HCT116 (cell line): ENCODE measurements at regions not wholly inside any gene's neighbourhood (a gene's known extent, or its start where the extent isn't known, plus 50 kb on each side); places are given as distances from the start of the nearest gene placed in this dataset.

Experiments
- ATAC-seq: fragments of 200-7000 bp; cut with Tn5 transposase; 2 replicates; pipeline ENCODE4 v1.9.1; 2020; ENCODE audit warnings: mild to moderate bottlenecking, moderate library complexity
- BruUV-seq: library from RNA; stranded (reverse); fragments of 400-500 nt; replicated peaks from 2 replicates; lab custom pipeline; 2021; lab: Mats Ljungman, UMichigan
- CTCF ChIA-PET: fragments of 300-600 bp; sonication (Branson Sonifier 250); formaldehyde crosslinking; loops from one replicate; lab custom pipeline; 2021; ENCODE audit warnings: antibody characterized with exemption; lab: Charles Lee
- POLR2A ChIA-PET: fragments of 300-600, 350-600 bp; sonication (Branson Sonifier 250); formaldehyde crosslinking; loops from one replicate; lab custom pipeline; 2021; ENCODE audit warnings: antibody characterized with exemption; lab: Charles Lee
- RAD21 ChIA-PET, 2 experiments: fragments of 300-600 bp; sonication (Branson Sonifier 250); formaldehyde crosslinking; loops; one replicate each; lab custom pipeline; 2023; ENCODE audit warnings: low total read pairs in 2 of 2; ENCODE audit not compliant: uncharacterized antibody in 2 of 2, unreplicated experiment in 2 of 2, low non-redundant PET in 1 of 2; lab: Charles Lee
- DNase-seq: peaks from one replicate; pipeline ENCODE4 v3.0.0-alpha.2; 2010; ENCODE audit warnings: low read depth, low spot score
- H2AFZ ChIP-seq: fragments of 200-600 bp; shearing (Covaris generic), sonication (generic); 2 replicates; pipeline ENCODE4 v1.6.1; 2017; ENCODE audit warnings: low read depth, mixed run types, mixed read lengths, antibody characterized with exemption, low read length; ENCODE audit not compliant: poor library complexity, severe bottlenecking
- H3K27ac ChIP-seq: 2 replicates; pipeline ENCODE4 v1.5.1; 2012; ENCODE audit warnings: low read depth, low read length
- H3K27me3 ChIP-seq: fragments of 200-600 bp; sonication (generic); 2 replicates; pipeline ENCODE4 v1.6.1; 2016; ENCODE audit warnings: mixed run types, low read length, mixed read lengths; ENCODE audit not compliant: insufficient read depth
- H3K36me3 ChIP-seq, 2 experiments: fragments of 200-500 bp in 1 of 2; fragments of 200-600 bp in 1 of 2; sonication (Bioruptor generic) in 1 of 2; sonication (generic) in 1 of 2; 2 replicates each; pipeline versions ENCODE4 v1.5.1 to v1.6.1; 2014 to 2016; ENCODE audit warnings: low read length in 2 of 2, inconsistent platforms in 1 of 2, mixed read lengths in 1 of 2, mixed run types in 1 of 2; ENCODE audit not compliant: insufficient read depth in 2 of 2, control insufficient read depth in 1 of 2
- H3K4me1 ChIP-seq, 2 experiments: fragments of 200-600 bp in 1 of 2; sonication (generic) in 1 of 2; 2 replicates each; pipeline versions ENCODE4 v1.5.1 to v1.6.1; 2012 to 2017; ENCODE audit warnings: low read length in 2 of 2, inconsistent platforms in 1 of 2, mild to moderate bottlenecking in 1 of 2, mixed read lengths in 1 of 2, mixed run types in 1 of 2, moderate library complexity in 1 of 2; ENCODE audit not compliant: insufficient read depth in 2 of 2, control insufficient read depth in 1 of 2
- H3K4me2 ChIP-seq: fragments of 200-600 bp; sonication (generic); 2 replicates; pipeline ENCODE4 v1.6.1; 2017; ENCODE audit warnings: mixed run types, low read length, mixed read lengths
- H3K4me3 ChIP-seq, 2 experiments: fragments of 200-600 bp in 1 of 2; sonication (generic) in 1 of 2; replicated peaks in 1 of 2; 2 replicates each; pipeline ENCODE4 v1.5.1; 2011 to 2016; ENCODE audit warnings: low read length in 2 of 2, control low read depth in 1 of 2, low read depth in 1 of 2, mild to moderate bottlenecking in 1 of 2, mixed read lengths in 1 of 2, mixed run types in 1 of 2
- H3K79me2 ChIP-seq: fragments of 200-600 bp; sonication (generic); 2 replicates; pipeline ENCODE4 v1.6.1; 2017; ENCODE audit warnings: mild to moderate bottlenecking, mixed run types, low read length, moderate library complexity, mixed read lengths; ENCODE audit not compliant: insufficient read depth
- H3K9ac ChIP-seq: fragments of 200-600 bp; sonication (generic); 2 replicates; pipeline ENCODE4 v1.6.1; 2016; ENCODE audit warnings: low read length, mixed read lengths
- H3K9me2 ChIP-seq: fragments of 200-600 bp; sonication (generic), shearing (Covaris generic); 2 replicates; pipeline ENCODE4 v1.6.1; 2017; ENCODE audit warnings: mixed run types, mild to moderate bottlenecking, moderate library complexity; ENCODE audit not compliant: insufficient read depth
- H3K9me3 ChIP-seq, 2 experiments: fragments of 200-500 bp in 1 of 2; fragments of 200-600 bp in 1 of 2; sonication (Bioruptor generic) in 1 of 2; sonication (generic) in 1 of 2; 2 replicates each; pipeline ENCODE4 v1.6.1; 2014 to 2017; ENCODE audit warnings: low read length in 2 of 2, mixed read lengths in 2 of 2, inconsistent platforms in 1 of 2, low read depth in 1 of 2, mild to moderate bottlenecking in 1 of 2, mixed run types in 1 of 2, moderate library complexity in 1 of 2; ENCODE audit not compliant: control insufficient read depth in 1 of 2, insufficient read depth in 1 of 2
- H4K20me1 ChIP-seq: fragments of 200-600 bp; sonication (generic), shearing (Covaris generic); 2 replicates; pipeline ENCODE4 v1.6.1; 2017; ENCODE audit warnings: mixed run types, mild to moderate bottlenecking, moderate library complexity; ENCODE audit not compliant: insufficient read depth
- CBX3 ChIP-seq: IDR thresholded peaks from 2 replicates; pipeline ENCODE4 v1.6.1; 2012; ENCODE audit warnings: low read depth
- CEBPB ChIP-seq: IDR thresholded peaks from 2 replicates; pipeline ENCODE4 v1.6.1; 2012; ENCODE audit warnings: low read depth
- CTCF ChIP-seq, 3 experiments: fragments of 200-600 bp in 1 of 3; sonication (generic) in 1 of 3; IDR thresholded peaks in 2 of 3; conservative IDR thresholded peaks in 1 of 3; 2 replicates each; pipeline ENCODE4 v1.5.1; 2012 to 2017; ENCODE audit warnings: low read depth in 2 of 3, low read length in 2 of 3, antibody characterized with exemption in 1 of 3, borderline replicate concordance in 1 of 3, control low read depth in 1 of 3, mild to moderate bottlenecking in 1 of 3, mixed read lengths in 1 of 3, mixed run types in 1 of 3, moderate library complexity in 1 of 3; ENCODE audit not compliant: insufficient read depth in 1 of 3
- ELF1 ChIP-seq: IDR thresholded peaks from 2 replicates; pipeline ENCODE4 v1.6.1; 2012; ENCODE audit warnings: low read depth, borderline replicate concordance
- EZH2phosphoT487 ChIP-seq: fragments of 200-600 bp; IDR thresholded peaks from 2 replicates; pipeline ENCODE4 v1.6.1; 2018; ENCODE audit warnings: antibody characterized with exemption, borderline replicate concordance
- JUND ChIP-seq: IDR thresholded peaks from 2 replicates; pipeline ENCODE4 v1.6.1; 2012
- POLR2AphosphoS5 ChIP-seq: IDR thresholded peaks from 2 replicates; pipeline ENCODE4 v1.6.1; 2011; ENCODE audit warnings: mild to moderate bottlenecking, low read depth, low read length, moderate library complexity
- TCF7L2 ChIP-seq: IDR thresholded peaks from 2 replicates; pipeline ENCODE4 v1.7.0; 2011; ENCODE audit warnings: borderline replicate concordance, inconsistent platforms; ENCODE audit not compliant: insufficient read depth, insufficient read length; ENCODE audit errors: extremely low read depth
- ZFX ChIP-seq: fragments of 450-650 bp; IDR thresholded peaks from 2 replicates; pipeline ENCODE4 v1.6.1; 2017
- ZNF274 ChIP-seq: fragments of 200-500 bp; sonication (Bioruptor generic); IDR thresholded peaks from 2 replicates; pipeline ENCODE4 v1.6.1; 2014; ENCODE audit warnings: mild to moderate bottlenecking, low read depth, low read length, inconsistent platforms
- intact Hi-C: fragments of 100-400 bp; cut with micrococcal nuclease; formaldehyde crosslinking; loops from 2 replicates; pipeline ENCODE4 v1.10.0; 2022
- TF ChIP-seq, protein P1 (sequence below): IDR thresholded peaks from 2 replicates; pipeline ENCODE4 v1.6.1; 2012; ENCODE audit warnings: low read depth
- TF ChIP-seq, protein P2 (sequence below): IDR thresholded peaks from 2 replicates; pipeline ENCODE4 v1.6.1; 2011; ENCODE audit warnings: mild to moderate bottlenecking, low read length, moderate library complexity; ENCODE audit not compliant: insufficient replicate concordance; ENCODE audit errors: extremely low read depth

DNA sequence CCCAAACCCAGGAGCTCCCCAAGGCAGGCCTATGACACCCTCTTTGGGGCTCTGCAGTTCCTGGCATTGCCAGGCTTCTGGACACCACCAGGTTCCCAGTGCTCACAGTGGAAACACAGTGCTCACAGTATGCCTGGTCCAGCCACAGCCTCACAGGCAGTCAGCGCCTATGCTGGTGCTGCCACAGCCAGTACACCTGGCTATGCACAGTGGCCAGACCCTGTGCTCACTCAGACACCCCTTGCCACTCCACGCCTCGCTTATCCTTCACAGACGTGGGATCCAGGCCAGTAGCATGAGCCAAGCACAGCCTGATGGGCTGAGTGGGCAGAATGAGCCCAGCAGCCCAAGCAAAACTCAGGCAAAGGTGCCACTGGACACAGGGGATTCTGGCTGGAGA is 579.2 kb upstream of the ADGRL2 start:
- Histone ChIP-seq H2AFZ (no peak overlapping the region), H3K9ac (no peak overlapping the region), H3K4me2 (no peak overlapping the region), H3K9me3 (peaks cover 0 to 2% of the 10 kb centered on the region in 2 experiments; a peak in 1 of 4 replicates), H3K4me3 (no peak overlapping the region), H3K27me3 (no peaks in the 10 kb centered on the region), H4K20me1 (no peaks in the 10 kb centered on the region), H3K27ac (no peak overlapping the region), H3K9me2 (no peaks in the 10 kb centered on the region)
- intact Hi-C loops = loop anchor here (10.0 kb wide), 1 partner anchor 427 kb away; no protein-coding TSS in a partner anchor
- RAD21 ChIA-PET = no interaction called here
- ATAC-seq = no peak
- no TSS peak for BruUV-seq
- no peak for DNase-seq
- TF ChIP-seq CBX3 = no peak
- no peak for TF ChIP-seq JUND
- TF ChIP-seq, protein P1, sequence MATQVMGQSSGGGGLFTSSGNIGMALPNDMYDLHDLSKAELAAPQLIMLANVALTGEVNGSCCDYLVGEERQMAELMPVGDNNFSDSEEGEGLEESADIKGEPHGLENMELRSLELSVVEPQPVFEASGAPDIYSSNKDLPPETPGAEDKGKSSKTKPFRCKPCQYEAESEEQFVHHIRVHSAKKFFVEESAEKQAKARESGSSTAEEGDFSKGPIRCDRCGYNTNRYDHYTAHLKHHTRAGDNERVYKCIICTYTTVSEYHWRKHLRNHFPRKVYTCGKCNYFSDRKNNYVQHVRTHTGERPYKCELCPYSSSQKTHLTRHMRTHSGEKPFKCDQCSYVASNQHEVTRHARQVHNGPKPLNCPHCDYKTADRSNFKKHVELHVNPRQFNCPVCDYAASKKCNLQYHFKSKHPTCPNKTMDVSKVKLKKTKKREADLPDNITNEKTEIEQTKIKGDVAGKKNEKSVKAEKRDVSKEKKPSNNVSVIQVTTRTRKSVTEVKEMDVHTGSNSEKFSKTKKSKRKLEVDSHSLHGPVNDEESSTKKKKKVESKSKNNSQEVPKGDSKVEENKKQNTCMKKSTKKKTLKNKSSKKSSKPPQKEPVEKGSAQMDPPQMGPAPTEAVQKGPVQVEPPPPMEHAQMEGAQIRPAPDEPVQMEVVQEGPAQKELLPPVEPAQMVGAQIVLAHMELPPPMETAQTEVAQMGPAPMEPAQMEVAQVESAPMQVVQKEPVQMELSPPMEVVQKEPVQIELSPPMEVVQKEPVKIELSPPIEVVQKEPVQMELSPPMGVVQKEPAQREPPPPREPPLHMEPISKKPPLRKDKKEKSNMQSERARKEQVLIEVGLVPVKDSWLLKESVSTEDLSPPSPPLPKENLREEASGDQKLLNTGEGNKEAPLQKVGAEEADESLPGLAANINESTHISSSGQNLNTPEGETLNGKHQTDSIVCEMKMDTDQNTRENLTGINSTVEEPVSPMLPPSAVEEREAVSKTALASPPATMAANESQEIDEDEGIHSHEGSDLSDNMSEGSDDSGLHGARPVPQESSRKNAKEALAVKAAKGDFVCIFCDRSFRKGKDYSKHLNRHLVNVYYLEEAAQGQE = no peak
- no peak for TF ChIP-seq ZFX
- no peak for TF ChIP-seq EZH2phosphoT487
- no peak for TF ChIP-seq CTCF (IDR thresholded peaks at IDR 0.05 in 2 of 3, conservative IDR thresholded peaks at IDR 0.05 in 1 of 3; ENCODE audit: borderline replicate concordance in 1 of 3, insufficient read depth in 1 of 3, low read depth in 2 of 3, low read length in 2 of 3)
- TF ChIP-seq TCF7L2 = no peak
- TF ChIP-seq, protein P2, sequence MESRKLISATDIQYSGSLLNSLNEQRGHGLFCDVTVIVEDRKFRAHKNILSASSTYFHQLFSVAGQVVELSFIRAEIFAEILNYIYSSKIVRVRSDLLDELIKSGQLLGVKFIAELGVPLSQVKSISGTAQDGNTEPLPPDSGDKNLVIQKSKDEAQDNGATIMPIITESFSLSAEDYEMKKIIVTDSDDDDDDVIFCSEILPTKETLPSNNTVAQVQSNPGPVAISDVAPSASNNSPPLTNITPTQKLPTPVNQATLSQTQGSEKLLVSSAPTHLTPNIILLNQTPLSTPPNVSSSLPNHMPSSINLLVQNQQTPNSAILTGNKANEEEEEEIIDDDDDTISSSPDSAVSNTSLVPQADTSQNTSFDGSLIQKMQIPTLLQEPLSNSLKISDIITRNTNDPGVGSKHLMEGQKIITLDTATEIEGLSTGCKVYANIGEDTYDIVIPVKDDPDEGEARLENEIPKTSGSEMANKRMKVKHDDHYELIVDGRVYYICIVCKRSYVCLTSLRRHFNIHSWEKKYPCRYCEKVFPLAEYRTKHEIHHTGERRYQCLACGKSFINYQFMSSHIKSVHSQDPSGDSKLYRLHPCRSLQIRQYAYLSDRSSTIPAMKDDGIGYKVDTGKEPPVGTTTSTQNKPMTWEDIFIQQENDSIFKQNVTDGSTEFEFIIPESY = no peak
- no peak for TF ChIP-seq CEBPB
- TF ChIP-seq POLR2AphosphoS5 = no peak
- TF ChIP-seq ELF1 = no peak
- TF ChIP-seq ZNF274 = no peak
- TF ChIP-seq, all 23 proteins: peak for 0
- Histone ChIP-seq H3K79me2 (no peaks in the 10 kb centered on the region), H3K4me1 (no peaks in the 10 kb centered on the region), H3K36me3 (no peaks in the 10 kb centered on the region)
- CTCF ChIA-PET = no interaction called here
- POLR2A ChIA-PET = no interaction called here
